IMR-90 (cell line): ENCODE measurements at regions not wholly inside any gene's neighbourhood (a gene's known extent, or its start where the extent isn't known, plus 50 kb on each side); places are given as distances from the start of the nearest gene placed in this dataset.

ENCODE experiments used
- ATAC-seq: fragments of 200-7000 bp; cut with Tn5 transposase; 2 replicates; pipeline ENCODE4 v1.9.1; 2020; ENCODE audit warnings: low read depth, mild to moderate bottlenecking, moderate library complexity
- BruUV-seq: library from RNA; stranded (reverse); fragments of 400-500 nt; replicated peaks from 2 replicates; lab custom pipeline; 2021; lab: Mats Ljungman, UMichigan
- CTCF ChIA-PET: fragments of 300-600 bp; formaldehyde crosslinking; extraction: SDS; loops from one replicate; lab custom pipeline; 2021; ENCODE audit warnings: antibody characterized with exemption; lab: Yijun Ruan, JAX
- POLR2A ChIA-PET: fragments of 300-600 bp; sonication (Branson Sonifier 250); formaldehyde crosslinking; loops from one replicate; lab custom pipeline; 2022; ENCODE audit warnings: antibody characterized with exemption; ENCODE audit not compliant: unreplicated experiment; lab: Charles Lee
- DNase-seq: peaks from one replicate; pipeline ENCODE4 v3.0.0; 2013
- H2AFZ ChIP-seq: replicated peaks from 2 replicates; pipeline ENCODE3; 2013; ENCODE audit warnings: low read length, mild to moderate bottlenecking; ENCODE audit not compliant: poor library complexity
- H2AK5ac ChIP-seq: 2 replicates; pipeline ENCODE4 v1.6.1; 2013; ENCODE audit warnings: low read depth, low read length, inconsistent platforms
- H2AK9ac ChIP-seq: replicated peaks from 2 replicates; pipeline ENCODE3; 2013; ENCODE audit warnings: mild to moderate bottlenecking, low read depth, low read length, moderate library complexity; ENCODE audit not compliant: poor library complexity
- H2BK120ac ChIP-seq: 2 replicates; pipeline ENCODE4 v1.6.1; 2013; ENCODE audit warnings: low read depth, low read length, inconsistent platforms
- H2BK15ac ChIP-seq: 3 replicates; pipeline ENCODE4 v1.6.1; 2013; ENCODE audit warnings: low read depth, low read length, inconsistent platforms
- H2BK20ac ChIP-seq: 2 replicates; pipeline ENCODE4 v1.6.1; 2013; ENCODE audit warnings: low read depth, mild to moderate bottlenecking, inconsistent platforms, low read length, moderate library complexity
- H2BK5ac ChIP-seq: 2 replicates; pipeline ENCODE4 v1.6.1; 2013; ENCODE audit warnings: mild to moderate bottlenecking, low read depth, low read length, inconsistent platforms; ENCODE audit not compliant: poor library complexity, severe bottlenecking
- H3K14ac ChIP-seq: replicated peaks from 2 replicates; pipeline ENCODE4 v1.6.1; 2013; ENCODE audit warnings: low read depth, low read length, inconsistent platforms
- H3K18ac ChIP-seq: 2 replicates; pipeline ENCODE4 v1.6.1; 2013; ENCODE audit warnings: low read depth, low read length, control low read depth
- H3K23ac ChIP-seq: 2 replicates; pipeline ENCODE4 v1.6.1; 2013; ENCODE audit warnings: low read depth, low read length, inconsistent platforms
- H3K27ac ChIP-seq: 2 replicates; pipeline ENCODE4 v1.5.1; 2013; ENCODE audit warnings: mild to moderate bottlenecking, control low read depth, low read length; ENCODE audit not compliant: insufficient read depth
- H3K27me3 ChIP-seq: 2 replicates; pipeline ENCODE4 v1.6.1; 2013; ENCODE audit warnings: low read length; ENCODE audit not compliant: control insufficient read depth, insufficient read depth
- H3K36me3 ChIP-seq: 2 replicates; pipeline ENCODE4 v1.6.1; 2013; ENCODE audit warnings: low read length, mixed read lengths; ENCODE audit not compliant: control insufficient read depth, insufficient read depth
- H3K4ac ChIP-seq: 2 replicates; pipeline ENCODE4 v1.6.1; 2013; ENCODE audit warnings: low read depth, low read length, inconsistent platforms
- H3K4me1 ChIP-seq: 2 replicates; pipeline ENCODE4 v1.6.1; 2013; ENCODE audit warnings: low read length, mixed read lengths; ENCODE audit not compliant: control insufficient read depth, insufficient read depth
- H3K4me2 ChIP-seq: 2 replicates; pipeline ENCODE4 v1.6.1; 2013; ENCODE audit warnings: low read depth, mild to moderate bottlenecking, control low read depth, low read length, moderate library complexity
- H3K4me3 ChIP-seq: 2 replicates; pipeline ENCODE4 v1.5.1; 2013; ENCODE audit warnings: low read depth, mild to moderate bottlenecking, control low read depth, low read length, moderate library complexity; ENCODE audit not compliant: insufficient read depth
- H3K56ac ChIP-seq: 2 replicates; pipeline ENCODE4 v1.6.1; 2013; ENCODE audit warnings: low read length, inconsistent platforms; ENCODE audit not compliant: insufficient read depth; ENCODE audit errors: extremely low read depth
- H3K79me1 ChIP-seq, 2 experiments: 2 replicates each; pipeline ENCODE4 v1.6.1; 2013; ENCODE audit warnings: low read length in 2 of 2, inconsistent platforms in 1 of 2, low read depth in 1 of 2
- H3K9ac ChIP-seq: 2 replicates; pipeline ENCODE4 v1.6.1; 2013; ENCODE audit warnings: low read depth, low read length, control low read depth
- H3K9me1 ChIP-seq: 2 replicates; pipeline ENCODE4 v1.6.1; 2013; ENCODE audit warnings: low read length, inconsistent platforms; ENCODE audit not compliant: insufficient read depth
- H3K9me3 ChIP-seq: 2 replicates; pipeline ENCODE4 v1.6.1; 2013; ENCODE audit warnings: low read length; ENCODE audit not compliant: control insufficient read depth, insufficient read depth
- H4K20me1 ChIP-seq: 2 replicates; pipeline ENCODE4 v1.6.1; 2013; ENCODE audit warnings: low read length, inconsistent platforms; ENCODE audit not compliant: insufficient read depth
- H4K5ac ChIP-seq: 2 replicates; pipeline ENCODE4 v1.6.1; 2013; ENCODE audit warnings: mild to moderate bottlenecking, low read depth, low read length, control low read depth
- H4K8ac ChIP-seq, 2 experiments: 2 replicates each; pipeline ENCODE4 v1.6.1; 2013; ENCODE audit warnings: low read depth in 2 of 2, low read length in 2 of 2, control low read depth in 1 of 2, inconsistent platforms in 1 of 2
- H4K91ac ChIP-seq: 2 replicates; pipeline ENCODE4 v1.6.1; 2013; ENCODE audit warnings: low read depth, low read length, inconsistent platforms; ENCODE audit not compliant: insufficient read depth
- MAZ ChIP-seq: IDR thresholded peaks from 2 replicates; pipeline ENCODE4 v1.6.1; 2012; ENCODE audit warnings: low read depth, mild to moderate bottlenecking, low read length, improper control_type of control experiment, moderate library complexity, borderline replicate concordance
- WGBS, 2 experiments: methylation state at CpG; one replicate each; pipeline versions ENCODE4 v1.1.5 to v1.1.7; 2013; ENCODE audit warnings: missing lambda C conversion rate in 2 of 2; ENCODE audit not compliant: insufficient read length in 1 of 2; ENCODE audit errors: extremely low coverage in 2 of 2; 5-methylcytosine and 5-hydroxymethylcytosine counted together
- dilution Hi-C: fragments of 300-500 bp; cut with HindIII; formaldehyde crosslinking; loops from one replicate; pipeline ENCODE4 v1.14.3; 2018; ENCODE audit warnings: low sequenced_read_pairs; ENCODE audit not compliant: unreplicated experiment
- in situ Hi-C: fragments of 300-500 bp; cut with MboI; formaldehyde crosslinking; loops from 3 replicates; pipeline ENCODE4 v1.14.3; 2019; ENCODE audit warnings: low sequenced_read_pairs, inconsistent platforms, mixed read lengths
- intact Hi-C: fragments of 100-400 bp; cut with micrococcal nuclease; formaldehyde crosslinking; loops from 2 replicates; pipeline ENCODE4 v1.10.0; 2022

DNA sequence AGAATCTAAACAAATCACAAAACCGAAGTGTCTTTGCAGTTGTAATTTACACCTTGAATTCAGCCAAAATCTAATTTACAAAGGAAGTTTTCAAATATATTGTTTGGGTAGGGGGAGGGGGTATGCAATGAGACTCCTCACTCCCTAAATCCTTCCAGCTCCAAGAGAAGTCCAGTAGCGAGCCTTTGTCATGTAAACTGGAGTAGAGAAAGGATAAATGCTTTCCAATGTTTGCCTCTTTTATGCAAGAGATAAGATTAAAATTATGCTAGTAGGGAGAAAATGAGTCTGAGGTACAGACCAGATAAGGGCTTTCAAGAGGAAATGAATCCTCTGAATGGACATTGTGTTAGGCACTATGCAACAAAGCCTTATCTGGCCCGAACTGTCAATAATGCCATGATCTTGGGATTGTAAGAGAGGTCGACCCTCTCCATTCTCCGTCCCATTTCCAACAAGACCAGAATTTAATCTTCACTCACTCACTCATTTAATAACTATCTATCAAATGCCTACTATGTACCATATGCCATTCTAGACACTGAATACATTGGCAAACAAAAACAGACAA, 199.2 kb downstream of the LACC1 start:
- ATAC-seq: no peak

More for the DNA sequence above, 199.2 kb downstream of the LACC1 start:
- Histone ChIP-seq H3K14ac (no peak overlapping the region), H2AK5ac (no peak overlapping the region), H3K4me1 (no peaks in the 10 kb centered on the region), H3K18ac (no peak overlapping the region), H2BK120ac (no peak overlapping the region), H2BK20ac (no peak overlapping the region), H4K20me1 (no peaks in the 10 kb centered on the region), H4K5ac (no peak overlapping the region), H3K27me3 (peaks cover 5% of the 10 kb centered on the region; the same call in 1 of the 2 replicates), H4K91ac (no peak overlapping the region), H2BK15ac (no peak overlapping the region), H3K56ac (no peak overlapping the region), H3K4me2 (no peak overlapping the region), H3K9ac (no peak overlapping the region), H3K23ac (no peak overlapping the region), H3K27ac (no peak overlapping the region), H3K4me3 (no peak overlapping the region), H2AK9ac (no peak overlapping the region), H3K9me3 (peaks cover 2% of the 10 kb centered on the region), H3K36me3 (no peaks in the 10 kb centered on the region), H3K79me1 (no peaks in the 10 kb centered on the region), H2BK5ac (no peak overlapping the region), H2AFZ (no peak overlapping the region), H3K9me1 (no peaks in the 10 kb centered on the region), H4K8ac (no peak overlapping the region), H3K4ac (no peak overlapping the region)
- CTCF ChIA-PET: no interaction called here
- dilution Hi-C loops (no loop called here), in situ Hi-C loops (no loop called here), intact Hi-C loops (no loop called here)
- no CpG with 5 or more reads among the region's 5 CpGs for WGBS, 2 experiments
- no TSS peak for BruUV-seq
- POLR2A ChIA-PET: no interaction called here
- no peak for DNase-seq
- no peak for TF ChIP-seq MAZ
